A673 (cell line): ENCODE measurements at regions not wholly inside any gene's neighbourhood (a gene's known extent, or its start where the extent isn't known, plus 50 kb on each side); places are given as distances from the start of the nearest gene placed in this dataset.
A peak's percentile ranks its signal among the peaks of the same experiment; 100 is the strongest.

Source experiments
- EZH2 ChIP-seq: fragments of 200-600 bp; sonication (generic); IDR thresholded peaks from 2 replicates; pipeline ENCODE4 v1.6.1; 2017; ENCODE audit warnings: borderline replicate concordance, low read depth, mild to moderate bottlenecking, mixed read lengths, antibody characterized with exemption, low read length; ENCODE audit not compliant: poor library complexity, severe bottlenecking
- TF ChIP-seq, protein P1 (sequence below): fragments of 300-800, 200-600 bp; sonication (generic); conservative IDR thresholded peaks from 2 replicates; pipeline ENCODE4 v1.5.1; 2017; ENCODE audit warnings: low read depth, mild to moderate bottlenecking, antibody characterized with exemption, low read length, moderate library complexity, mixed read lengths

GRCh38 chr1:187413405-187414169 is 584.8 kb downstream of the PLA2G4A start:
- TF ChIP-seq, protein P1, sequence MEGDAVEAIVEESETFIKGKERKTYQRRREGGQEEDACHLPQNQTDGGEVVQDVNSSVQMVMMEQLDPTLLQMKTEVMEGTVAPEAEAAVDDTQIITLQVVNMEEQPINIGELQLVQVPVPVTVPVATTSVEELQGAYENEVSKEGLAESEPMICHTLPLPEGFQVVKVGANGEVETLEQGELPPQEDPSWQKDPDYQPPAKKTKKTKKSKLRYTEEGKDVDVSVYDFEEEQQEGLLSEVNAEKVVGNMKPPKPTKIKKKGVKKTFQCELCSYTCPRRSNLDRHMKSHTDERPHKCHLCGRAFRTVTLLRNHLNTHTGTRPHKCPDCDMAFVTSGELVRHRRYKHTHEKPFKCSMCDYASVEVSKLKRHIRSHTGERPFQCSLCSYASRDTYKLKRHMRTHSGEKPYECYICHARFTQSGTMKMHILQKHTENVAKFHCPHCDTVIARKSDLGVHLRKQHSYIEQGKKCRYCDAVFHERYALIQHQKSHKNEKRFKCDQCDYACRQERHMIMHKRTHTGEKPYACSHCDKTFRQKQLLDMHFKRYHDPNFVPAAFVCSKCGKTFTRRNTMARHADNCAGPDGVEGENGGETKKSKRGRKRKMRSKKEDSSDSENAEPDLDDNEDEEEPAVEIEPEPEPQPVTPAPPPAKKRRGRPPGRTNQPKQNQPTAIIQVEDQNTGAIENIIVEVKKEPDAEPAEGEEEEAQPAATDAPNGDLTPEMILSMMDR, result peak; percentile 32; the same call in 1 of the 2 replicates
- no peak for TF ChIP-seq EZH2
